ENCODE measurements at regions not wholly inside any gene's neighbourhood (a gene's known extent, or its start where the extent isn't known, plus 50 kb on each side); places are given as distances from the start of the nearest gene placed in this dataset.

GRCh38 chr20:57092112-57092899 lies 174.1 kb downstream of the BMP7 start:
- peaks cover 0 to 2% (median 0%) of the 10 kb centered on the region in 7 donors for H3K9me3 Mint-ChIP-seq
- peak; percentile 18 to 34 for ATAC-seq (ENCODE audit: low read depth in 2 of 2)
- no peak overlapping the region for H3K4me3 Mint-ChIP-seq
- peak; percentile 18 for DNase-seq
- H3K27me3 Mint-ChIP-seq: peaks cover 12 to 32% (median 22%) of the 10 kb centered on the region in 3 donors
- H3K4me1 Mint-ChIP-seq: peaks cover 6 to 16% (median 13%) of the 10 kb centered on the region in 3 donors
- no peak overlapping the region for H3K27ac Mint-ChIP-seq
- no peaks in the 10 kb centered on the region for H3K36me3 Mint-ChIP-seq

- DNase-seq: no peak
- Mint-ChIP-seq H3K4me3 (no peak overlapping the region), H3K36me3 (no peaks in the 10 kb centered on the region), H3K4me1 (peaks cover 6 to 16% (median 13%) of the 10 kb centered on the region in 3 donors), H3K27me3 (peaks cover 12 to 25% (median 16%) of the 10 kb centered on the region in 3 donors), H3K27ac (no peak overlapping the region), H3K9me3 (peaks cover 0 to 2% (median 0%) of the 10 kb centered on the region in 7 donors)
- no peak for ATAC-seq (ENCODE audit: low read depth in 2 of 2)
These were observed 173.4 kb downstream of the BMP7 start for GRCh38 chr20:57092900-57093530.

DNA sequence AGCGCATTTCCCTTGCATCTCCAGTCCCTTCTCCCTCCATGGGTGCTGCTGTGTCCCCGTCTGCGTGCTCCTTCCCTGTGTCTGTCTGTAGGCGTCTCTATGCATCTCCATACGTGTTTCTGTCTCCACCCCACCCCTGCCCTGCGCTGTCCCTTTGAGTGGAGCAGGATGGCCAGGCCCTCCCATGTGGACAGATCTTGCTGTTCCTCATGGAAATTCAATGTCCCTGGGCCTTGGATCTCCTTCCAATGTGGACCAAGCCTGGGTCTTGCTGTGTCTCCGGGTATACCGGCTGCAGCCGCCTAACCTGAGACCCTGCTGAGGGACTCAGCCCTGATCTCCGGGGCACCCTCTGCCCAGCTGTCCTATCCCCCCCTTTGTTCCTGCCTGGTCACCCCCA lies 172.7 kb downstream of the BMP7 start:
- H3K36me3 Mint-ChIP-seq: no peaks in the 10 kb centered on the region

GRCh38 chr20:57094252-57094891 lies 172.1 kb downstream of the BMP7 start:
- ATAC-seq (ENCODE audit: low read depth in 2 of 2) (no peak), DNase-seq (no peak)
- Mint-ChIP-seq H3K36me3 (no peaks in the 10 kb centered on the region), H3K27ac (no peak overlapping the region), H3K4me1 (peaks cover 6 to 16% (median 13%) of the 10 kb centered on the region in 3 donors), H3K27me3 (peaks cover 12 to 23% (median 16%) of the 10 kb centered on the region in 3 donors), H3K9me3 (peaks cover 0 to 2% (median 0%) of the 10 kb centered on the region in 7 donors), H3K4me3 (no peak overlapping the region)

More for the DNA sequence above, 172.7 kb downstream of the BMP7 start:
- Mint-ChIP-seq H3K4me1 (peaks cover 6 to 16% (median 13%) of the 10 kb centered on the region in 3 donors), H3K27me3 (peaks cover 12 to 23% (median 16%) of the 10 kb centered on the region in 3 donors), H3K27ac (peak overlapping the region in 1 of 6 donors; percentile 12), H3K9me3 (peaks cover 0 to 2% (median 0%) of the 10 kb centered on the region in 7 donors), H3K4me3 (no peak overlapping the region)
- ATAC-seq (ENCODE audit: low read depth in 2 of 2) (no peak), DNase-seq (no peak)

DNA sequence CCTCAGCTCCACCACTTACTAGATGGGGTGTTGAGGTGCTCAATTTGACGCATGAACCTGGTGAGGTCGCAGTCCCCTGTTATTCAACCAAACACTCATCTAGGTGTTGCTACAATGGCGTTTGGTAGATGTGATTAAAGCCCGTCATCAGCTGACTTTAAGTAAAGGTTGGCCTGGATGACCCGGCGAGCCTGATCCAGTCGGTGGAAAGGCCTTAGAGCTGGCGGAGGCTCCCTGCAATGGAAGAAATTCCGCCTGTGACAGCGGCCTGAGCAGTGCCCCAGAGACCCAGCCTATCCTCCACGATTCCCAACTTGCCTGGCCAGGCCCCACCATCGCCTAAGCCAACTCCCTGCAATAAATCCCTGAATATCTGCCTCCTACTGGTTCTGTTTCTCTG lies 171.4 kb downstream of the BMP7 start:
- Mint-ChIP-seq H3K9me3 (peaks cover 0 to 6% (median 0%) of the 10 kb centered on the region in 7 donors), H3K27me3 (peaks cover 16 to 23% (median 19%) of the 10 kb centered on the region in 3 donors), H3K4me1 (peaks cover 6 to 16% (median 16%) of the 10 kb centered on the region in 3 donors), H3K36me3 (no peaks in the 10 kb centered on the region), H3K27ac (no peak overlapping the region), H3K4me3 (no peak overlapping the region)
- DNase-seq (no peak), ATAC-seq (ENCODE audit: low read depth in 2 of 2) (no peak)

GRCh38 chr20:57095426-57095825 lies 171.0 kb downstream of the BMP7 start:
- H3K9me3 Mint-ChIP-seq: peaks cover 0 to 9% (median 0%) of the 10 kb centered on the region in 7 donors
- no peak for ATAC-seq (ENCODE audit: low read depth in 2 of 2)
- H3K4me1 Mint-ChIP-seq: peaks cover 6 to 16% (median 16%) of the 10 kb centered on the region in 3 donors
- peaks cover 16 to 23% (median 22%) of the 10 kb centered on the region in 3 donors for H3K27me3 Mint-ChIP-seq
- H3K4me3 Mint-ChIP-seq: no peak overlapping the region
- no peak overlapping the region for H3K27ac Mint-ChIP-seq
- no peak for DNase-seq
- H3K36me3 Mint-ChIP-seq: no peaks in the 10 kb centered on the region

- H3K27me3 Mint-ChIP-seq: peaks cover 16 to 23% (median 18%) of the 10 kb centered on the region in 3 donors
- H3K36me3 Mint-ChIP-seq: no peaks in the 10 kb centered on the region
- ATAC-seq (ENCODE audit: low read depth in 2 of 2) (no peak), DNase-seq (no peak)
- no peak overlapping the region for H3K27ac Mint-ChIP-seq
- peaks cover 0 to 4% (median 3%) of the 10 kb centered on the region in 3 donors for H3K4me1 Mint-ChIP-seq
- H3K9me3 Mint-ChIP-seq: peaks cover 0 to 9% (median 0%) of the 10 kb centered on the region in 7 donors
- H3K4me3 Mint-ChIP-seq: no peak overlapping the region
These were observed 169.1 kb downstream of the BMP7 start for GRCh38 chr20:57097245-57097915.

DNA sequence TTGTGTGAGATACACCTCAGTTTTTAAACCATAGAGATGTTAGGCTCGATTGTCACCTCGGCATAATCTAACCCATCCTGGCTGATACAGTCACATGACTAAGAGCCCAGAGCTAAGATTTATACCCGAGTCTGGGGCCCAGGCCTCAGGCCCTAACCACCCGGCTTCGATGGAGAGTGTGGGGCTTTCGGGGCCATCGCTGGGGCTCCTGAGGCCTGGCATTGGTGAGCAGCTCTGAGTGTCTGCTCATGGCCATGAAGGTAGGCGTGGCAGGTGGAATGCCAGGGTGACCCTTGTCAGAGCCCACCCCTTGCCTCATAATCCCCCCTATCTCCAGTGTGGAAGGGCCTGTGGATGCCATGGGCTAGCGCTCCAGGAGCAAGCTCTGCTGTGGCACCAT lies 164.3 kb downstream of the BMP7 start:
- Mint-ChIP-seq H3K36me3 (peaks cover 0 to 13% of the 10 kb centered on the region in 2 donors), H3K4me3 (no peak overlapping the region), H3K4me1 (peaks cover 0 to 3% (median 0%) of the 10 kb centered on the region in 3 donors), H3K9me3 (peaks cover 0 to 12% (median 4%) of the 10 kb centered on the region in 7 donors), H3K27ac (no peak overlapping the region), H3K27me3 (peaks cover 6 to 29% (median 17%) of the 10 kb centered on the region in 3 donors)
- no peak for ATAC-seq (ENCODE audit: low read depth in 2 of 2)
- no peak for DNase-seq

- DNase-seq: no peak
- Mint-ChIP-seq H3K4me1 (peaks cover 0 to 3% (median 0%) of the 10 kb centered on the region in 3 donors), H3K4me3 (no peak overlapping the region), H3K27ac (no peak overlapping the region), H3K36me3 (peaks cover 0 to 13% of the 10 kb centered on the region in 2 donors), H3K9me3 (peaks cover 0 to 12% (median 4%) of the 10 kb centered on the region in 7 donors), H3K27me3 (peaks cover 6 to 29% (median 17%) of the 10 kb centered on the region in 3 donors)
- ATAC-seq (ENCODE audit: low read depth in 2 of 2): no peak
These were observed 163.9 kb downstream of the BMP7 start for GRCh38 chr20:57102566-57102965.

GRCh38 chr20:57103146-57103800 lies 163.2 kb downstream of the BMP7 start:
- DNase-seq (no peak), ATAC-seq (ENCODE audit: low read depth in 2 of 2) (no peak)
- peaks cover 0 to 3% (median 0%) of the 10 kb centered on the region in 3 donors for H3K4me1 Mint-ChIP-seq
- peaks cover 0 to 13% of the 10 kb centered on the region in 2 donors for H3K36me3 Mint-ChIP-seq
- H3K4me3 Mint-ChIP-seq: no peak overlapping the region
- peaks cover 0 to 12% (median 4%) of the 10 kb centered on the region in 7 donors for H3K9me3 Mint-ChIP-seq
- no peak overlapping the region for H3K27ac Mint-ChIP-seq
- H3K27me3 Mint-ChIP-seq: peaks cover 9 to 29% (median 17%) of the 10 kb centered on the region in 3 donors

- DNase-seq (no peak), ATAC-seq (ENCODE audit: low read depth in 2 of 2) (no peak)
- H3K27ac Mint-ChIP-seq: no peak overlapping the region
- H3K9me3 Mint-ChIP-seq: peaks cover 0 to 12% (median 4%) of the 10 kb centered on the region in 7 donors
- peaks cover 0 to 13% of the 10 kb centered on the region in 2 donors for H3K36me3 Mint-ChIP-seq
- H3K4me1 Mint-ChIP-seq: peaks cover 0 to 3% (median 0%) of the 10 kb centered on the region in 3 donors
- H3K4me3 Mint-ChIP-seq: no peak overlapping the region
- peaks cover 9 to 29% (median 17%) of the 10 kb centered on the region in 3 donors for H3K27me3 Mint-ChIP-seq
These were observed 162.3 kb downstream of the BMP7 start for GRCh38 chr20:57104113-57104512.

GRCh38 chr20:57104651-57105204 lies 161.7 kb downstream of the BMP7 start:
- Mint-ChIP-seq H3K4me3 (no peak overlapping the region), H3K27me3 (peaks cover 9 to 29% (median 19%) of the 10 kb centered on the region in 3 donors)

More at GRCh38 chr20:57104651-57105204, 161.7 kb downstream of the BMP7 start:
- H3K4me1 Mint-ChIP-seq: peaks cover 0 to under 1% (median 0%) of the 10 kb centered on the region in 3 donors
- H3K36me3 Mint-ChIP-seq: peaks cover 0 to 13% of the 10 kb centered on the region in 2 donors
- H3K27ac Mint-ChIP-seq: no peak overlapping the region
- peaks cover 0 to 9% (median 4%) of the 10 kb centered on the region in 7 donors for H3K9me3 Mint-ChIP-seq
- no peak for ATAC-seq (ENCODE audit: low read depth in 2 of 2)
- DNase-seq: no peak

All from naive B cell (primary cell).